H1 (cell line): ENCODE measurements at regions not wholly inside any gene's neighbourhood (a gene's known extent, or its start where the extent isn't known, plus 50 kb on each side); places are given as distances from the start of the nearest gene placed in this dataset.

Experiments
- BCL11A ChIP-seq, 2 experiments: IDR thresholded peaks; one replicate each; pipeline ENCODE4 v1.6.1; 2011; ENCODE audit warnings: low read depth in 2 of 2, low read length in 2 of 2, mild to moderate bottlenecking in 2 of 2
- CTBP2 ChIP-seq: IDR thresholded peaks from 2 replicates; pipeline ENCODE4 v1.7.0; 2011; ENCODE audit warnings: borderline replicate concordance, mild to moderate bottlenecking, moderate library complexity, mixed read lengths, low read length; ENCODE audit not compliant: insufficient read depth, insufficient read length
- FOSL1 ChIP-seq: IDR thresholded peaks from 2 replicates; pipeline ENCODE4 v1.6.1; 2011; ENCODE audit warnings: mild to moderate bottlenecking, low read depth, low read length, moderate library complexity; ENCODE audit not compliant: insufficient read depth
- KDM5A ChIP-seq: fragments of 200-600 bp; IDR thresholded peaks from 2 replicates; pipeline ENCODE4 v1.7.1; 2012; ENCODE audit warnings: mild to moderate bottlenecking, low read length, inconsistent platforms, mixed read lengths
- MAFK ChIP-seq: IDR thresholded peaks from 2 replicates; pipeline ENCODE4 v1.6.1; 2012; ENCODE audit warnings: low read depth, mild to moderate bottlenecking, improper control_type of control experiment, low read length
- NRF1 ChIP-seq: IDR thresholded peaks from 2 replicates; pipeline ENCODE4 v1.6.1; 2011; ENCODE audit warnings: mild to moderate bottlenecking, low read depth, low read length, improper control_type of control experiment
- PHF8 ChIP-seq: fragments of 200-600 bp; sonication (generic); conservative IDR thresholded peaks from 2 replicates; pipeline ENCODE4 v1.7.1; 2012; ENCODE audit warnings: low read depth, mild to moderate bottlenecking, inconsistent platforms, low read length, moderate library complexity
- POU5F1 ChIP-seq: IDR thresholded peaks from 2 replicates; pipeline ENCODE4 v1.6.1; 2011; ENCODE audit warnings: low read depth, mild to moderate bottlenecking, low read length, moderate library complexity
- SIRT6 ChIP-seq: IDR thresholded peaks from one replicate; pipeline ENCODE4 v1.7.1; 2012; ENCODE audit warnings: low read length, inconsistent platforms
- SP4 ChIP-seq: IDR thresholded peaks from 2 replicates; pipeline ENCODE4 v1.6.1; 2012; ENCODE audit warnings: low read length, inconsistent platforms
- TAF1 ChIP-seq: IDR thresholded peaks from 2 replicates; pipeline ENCODE4 v1.6.1; 2011; ENCODE audit warnings: mild to moderate bottlenecking, low read depth, low read length
- TCF12 ChIP-seq: IDR thresholded peaks from 2 replicates; pipeline ENCODE4 v1.6.1; 2011; ENCODE audit warnings: low read depth, mild to moderate bottlenecking, low read length
- ZNF274 ChIP-seq: IDR thresholded peaks from 2 replicates; pipeline ENCODE4 v1.7.0; 2012; ENCODE audit warnings: low read length, borderline replicate concordance; ENCODE audit errors: extremely low read depth
- TF ChIP-seq, protein P1 (sequence below): fragments of 300-600 bp; sonication (generic); IDR thresholded peaks from 2 replicates; pipeline ENCODE4 v1.7.1; 2012; ENCODE audit warnings: low read length, moderate library complexity, mild to moderate bottlenecking, inconsistent platforms; ENCODE audit not compliant: insufficient replicate concordance

DNA sequence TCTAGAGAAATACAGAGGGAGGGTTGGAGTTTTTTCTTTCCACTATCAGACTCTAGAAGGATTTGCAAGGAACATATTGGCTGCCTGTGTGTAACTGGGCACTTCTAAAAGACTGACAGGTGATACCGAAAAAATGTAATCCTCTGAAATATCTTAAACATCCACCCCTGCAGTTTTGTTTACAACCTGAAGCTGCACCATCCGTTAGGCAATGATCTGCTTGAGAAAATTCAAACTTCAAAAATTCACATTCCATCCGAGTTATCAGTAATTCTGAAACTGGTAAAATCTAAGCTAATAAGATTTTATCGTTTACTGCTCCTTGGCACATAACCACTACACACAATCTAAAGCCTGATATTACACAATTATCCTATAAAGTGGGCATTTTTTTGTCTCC, 528.6 kb downstream of the FUT8 start (continued):
- TF ChIP-seq, protein P1, sequence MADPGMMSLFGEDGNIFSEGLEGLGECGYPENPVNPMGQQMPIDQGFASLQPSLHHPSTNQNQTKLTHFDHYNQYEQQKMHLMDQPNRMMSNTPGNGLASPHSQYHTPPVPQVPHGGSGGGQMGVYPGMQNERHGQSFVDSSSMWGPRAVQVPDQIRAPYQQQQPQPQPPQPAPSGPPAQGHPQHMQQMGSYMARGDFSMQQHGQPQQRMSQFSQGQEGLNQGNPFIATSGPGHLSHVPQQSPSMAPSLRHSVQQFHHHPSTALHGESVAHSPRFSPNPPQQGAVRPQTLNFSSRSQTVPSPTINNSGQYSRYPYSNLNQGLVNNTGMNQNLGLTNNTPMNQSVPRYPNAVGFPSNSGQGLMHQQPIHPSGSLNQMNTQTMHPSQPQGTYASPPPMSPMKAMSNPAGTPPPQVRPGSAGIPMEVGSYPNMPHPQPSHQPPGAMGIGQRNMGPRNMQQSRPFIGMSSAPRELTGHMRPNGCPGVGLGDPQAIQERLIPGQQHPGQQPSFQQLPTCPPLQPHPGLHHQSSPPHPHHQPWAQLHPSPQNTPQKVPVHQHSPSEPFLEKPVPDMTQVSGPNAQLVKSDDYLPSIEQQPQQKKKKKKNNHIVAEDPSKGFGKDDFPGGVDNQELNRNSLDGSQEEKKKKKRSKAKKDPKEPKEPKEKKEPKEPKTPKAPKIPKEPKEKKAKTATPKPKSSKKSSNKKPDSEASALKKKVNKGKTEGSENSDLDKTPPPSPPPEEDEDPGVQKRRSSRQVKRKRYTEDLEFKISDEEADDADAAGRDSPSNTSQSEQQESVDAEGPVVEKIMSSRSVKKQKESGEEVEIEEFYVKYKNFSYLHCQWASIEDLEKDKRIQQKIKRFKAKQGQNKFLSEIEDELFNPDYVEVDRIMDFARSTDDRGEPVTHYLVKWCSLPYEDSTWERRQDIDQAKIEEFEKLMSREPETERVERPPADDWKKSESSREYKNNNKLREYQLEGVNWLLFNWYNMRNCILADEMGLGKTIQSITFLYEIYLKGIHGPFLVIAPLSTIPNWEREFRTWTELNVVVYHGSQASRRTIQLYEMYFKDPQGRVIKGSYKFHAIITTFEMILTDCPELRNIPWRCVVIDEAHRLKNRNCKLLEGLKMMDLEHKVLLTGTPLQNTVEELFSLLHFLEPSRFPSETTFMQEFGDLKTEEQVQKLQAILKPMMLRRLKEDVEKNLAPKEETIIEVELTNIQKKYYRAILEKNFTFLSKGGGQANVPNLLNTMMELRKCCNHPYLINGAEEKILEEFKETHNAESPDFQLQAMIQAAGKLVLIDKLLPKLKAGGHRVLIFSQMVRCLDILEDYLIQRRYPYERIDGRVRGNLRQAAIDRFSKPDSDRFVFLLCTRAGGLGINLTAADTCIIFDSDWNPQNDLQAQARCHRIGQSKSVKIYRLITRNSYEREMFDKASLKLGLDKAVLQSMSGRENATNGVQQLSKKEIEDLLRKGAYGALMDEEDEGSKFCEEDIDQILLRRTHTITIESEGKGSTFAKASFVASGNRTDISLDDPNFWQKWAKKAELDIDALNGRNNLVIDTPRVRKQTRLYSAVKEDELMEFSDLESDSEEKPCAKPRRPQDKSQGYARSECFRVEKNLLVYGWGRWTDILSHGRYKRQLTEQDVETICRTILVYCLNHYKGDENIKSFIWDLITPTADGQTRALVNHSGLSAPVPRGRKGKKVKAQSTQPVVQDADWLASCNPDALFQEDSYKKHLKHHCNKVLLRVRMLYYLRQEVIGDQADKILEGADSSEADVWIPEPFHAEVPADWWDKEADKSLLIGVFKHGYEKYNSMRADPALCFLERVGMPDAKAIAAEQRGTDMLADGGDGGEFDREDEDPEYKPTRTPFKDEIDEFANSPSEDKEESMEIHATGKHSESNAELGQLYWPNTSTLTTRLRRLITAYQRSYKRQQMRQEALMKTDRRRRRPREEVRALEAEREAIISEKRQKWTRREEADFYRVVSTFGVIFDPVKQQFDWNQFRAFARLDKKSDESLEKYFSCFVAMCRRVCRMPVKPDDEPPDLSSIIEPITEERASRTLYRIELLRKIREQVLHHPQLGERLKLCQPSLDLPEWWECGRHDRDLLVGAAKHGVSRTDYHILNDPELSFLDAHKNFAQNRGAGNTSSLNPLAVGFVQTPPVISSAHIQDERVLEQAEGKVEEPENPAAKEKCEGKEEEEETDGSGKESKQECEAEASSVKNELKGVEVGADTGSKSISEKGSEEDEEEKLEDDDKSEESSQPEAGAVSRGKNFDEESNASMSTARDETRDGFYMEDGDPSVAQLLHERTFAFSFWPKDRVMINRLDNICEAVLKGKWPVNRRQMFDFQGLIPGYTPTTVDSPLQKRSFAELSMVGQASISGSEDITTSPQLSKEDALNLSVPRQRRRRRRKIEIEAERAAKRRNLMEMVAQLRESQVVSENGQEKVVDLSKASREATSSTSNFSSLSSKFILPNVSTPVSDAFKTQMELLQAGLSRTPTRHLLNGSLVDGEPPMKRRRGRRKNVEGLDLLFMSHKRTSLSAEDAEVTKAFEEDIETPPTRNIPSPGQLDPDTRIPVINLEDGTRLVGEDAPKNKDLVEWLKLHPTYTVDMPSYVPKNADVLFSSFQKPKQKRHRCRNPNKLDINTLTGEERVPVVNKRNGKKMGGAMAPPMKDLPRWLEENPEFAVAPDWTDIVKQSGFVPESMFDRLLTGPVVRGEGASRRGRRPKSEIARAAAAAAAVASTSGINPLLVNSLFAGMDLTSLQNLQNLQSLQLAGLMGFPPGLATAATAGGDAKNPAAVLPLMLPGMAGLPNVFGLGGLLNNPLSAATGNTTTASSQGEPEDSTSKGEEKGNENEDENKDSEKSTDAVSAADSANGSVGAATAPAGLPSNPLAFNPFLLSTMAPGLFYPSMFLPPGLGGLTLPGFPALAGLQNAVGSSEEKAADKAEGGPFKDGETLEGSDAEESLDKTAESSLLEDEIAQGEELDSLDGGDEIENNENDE, result no peak
- no peak for TF ChIP-seq KDM5A
- TF ChIP-seq NRF1, result no peak
- TF ChIP-seq POU5F1, result no peak
- no peak for TF ChIP-seq SIRT6
- no peak for TF ChIP-seq PHF8
- no peak for TF ChIP-seq FOSL1
- no peak for TF ChIP-seq MAFK
- TF ChIP-seq CTBP2, result no peak
- TF ChIP-seq ZNF274, result no peak
- TF ChIP-seq TAF1, result no peak
- no peak for TF ChIP-seq TCF12
- no peak for TF ChIP-seq SP4
- TF ChIP-seq BCL11A (IDR thresholded peaks at IDR 0.05; ENCODE audit: low read depth in 2 of 2, low read length in 2 of 2), result no peak
